Thyroid gland (tissue), 4 donors: ENCODE measurements at regions not wholly inside any gene's neighbourhood (a gene's known extent, or its start where the extent isn't known, plus 50 kb on each side); places are given as distances from the start of the nearest gene placed in this dataset.
A peak's percentile ranks its signal among the peaks of the same experiment; 100 is the strongest.

Source experiments
- POLR2A ChIP-seq, 2 donors: fragments of 450-650 bp; IDR thresholded peaks; one replicate each; pipeline ENCODE4 v1.6.1; 2017; ENCODE audit warnings: antibody characterized with exemption in 2 of 2, mild to moderate bottlenecking in 2 of 2, moderate library complexity in 1 of 2
- TF ChIP-seq, protein P1 (sequence below), 6 experiments: fragments of 200-600 bp in 3 of 6; fragments of 450-650 bp in 3 of 6; sonication (generic) in 3 of 6; IDR thresholded peaks; one replicate each; pipeline ENCODE4 v1.5.1; 2016 to 2019; ENCODE audit warnings: antibody characterized with exemption in 6 of 6, mild to moderate bottlenecking in 2 of 6, inconsistent platforms in 1 of 6, moderate library complexity in 1 of 6

- TF ChIP-seq, protein P1, sequence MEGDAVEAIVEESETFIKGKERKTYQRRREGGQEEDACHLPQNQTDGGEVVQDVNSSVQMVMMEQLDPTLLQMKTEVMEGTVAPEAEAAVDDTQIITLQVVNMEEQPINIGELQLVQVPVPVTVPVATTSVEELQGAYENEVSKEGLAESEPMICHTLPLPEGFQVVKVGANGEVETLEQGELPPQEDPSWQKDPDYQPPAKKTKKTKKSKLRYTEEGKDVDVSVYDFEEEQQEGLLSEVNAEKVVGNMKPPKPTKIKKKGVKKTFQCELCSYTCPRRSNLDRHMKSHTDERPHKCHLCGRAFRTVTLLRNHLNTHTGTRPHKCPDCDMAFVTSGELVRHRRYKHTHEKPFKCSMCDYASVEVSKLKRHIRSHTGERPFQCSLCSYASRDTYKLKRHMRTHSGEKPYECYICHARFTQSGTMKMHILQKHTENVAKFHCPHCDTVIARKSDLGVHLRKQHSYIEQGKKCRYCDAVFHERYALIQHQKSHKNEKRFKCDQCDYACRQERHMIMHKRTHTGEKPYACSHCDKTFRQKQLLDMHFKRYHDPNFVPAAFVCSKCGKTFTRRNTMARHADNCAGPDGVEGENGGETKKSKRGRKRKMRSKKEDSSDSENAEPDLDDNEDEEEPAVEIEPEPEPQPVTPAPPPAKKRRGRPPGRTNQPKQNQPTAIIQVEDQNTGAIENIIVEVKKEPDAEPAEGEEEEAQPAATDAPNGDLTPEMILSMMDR (IDR thresholded peaks at IDR 0.05), result peak in 2 of 6 experiments; percentile 7 to 13
- no peak for TF ChIP-seq POLR2A (IDR thresholded peaks at IDR 0.05)
These were observed 72.0 kb upstream of the MAGEB16 start for GRCh38 chrX:35726176-35726575.
